SIG-M5 (cell line): ENCODE measurements at regions not wholly inside any gene's neighbourhood (a gene's known extent, or its start where the extent isn't known, plus 50 kb on each side); places are given as distances from the start of the nearest gene placed in this dataset.

ENCODE experiments used
- DNase-seq: peaks from one replicate; lab custom pipeline; 2025; lab: John Stamatoyannopoulos, UW

GRCh38 chr11:122523846-122524805 lies 131.4 kb upstream of the UBASH3B start:
- DNase-seq = peak; percentile 24

GRCh38 chr11:122521626-122522025 lies 133.9 kb upstream of the UBASH3B start:
- no peak for DNase-seq

GRCh38 chr11:122517403-122518379 lies 137.8 kb upstream of the UBASH3B start:
- DNase-seq = no peak

GRCh38 chr11:122516686-122517085 lies 138.8 kb upstream of the UBASH3B start:
- DNase-seq = no peak

- DNase-seq = no peak
Measured at GRCh38 chr11:122513997-122514396, 141.5 kb upstream of the UBASH3B start.

- no peak for DNase-seq
Measured at GRCh38 chr11:122513328-122513727, 142.2 kb upstream of the UBASH3B start.

GRCh38 chr11:122512688-122513087 lies 142.8 kb upstream of the UBASH3B start:
- DNase-seq = no peak

GRCh38 chr11:122509899-122510298 lies 145.6 kb upstream of the UBASH3B start:
- no peak for DNase-seq

GRCh38 chr11:122509091-122509490 lies 146.4 kb upstream of the UBASH3B start:
- DNase-seq = no peak

GRCh38 chr11:122505304-122506006 lies 150.1 kb upstream of the UBASH3B start:
- no peak for DNase-seq

- no peak for DNase-seq
Measured at GRCh38 chr11:122494221-122494620, 161.3 kb upstream of the UBASH3B start.

- no peak for DNase-seq
Measured at GRCh38 chr11:122491509-122491908, 164.0 kb upstream of the UBASH3B start.

- no peak for DNase-seq
Measured at GRCh38 chr11:122488892-122489706, 166.4 kb upstream of the UBASH3B start.

GRCh38 chr11:122487669-122488068 lies 167.9 kb upstream of the UBASH3B start:
- no peak for DNase-seq

- DNase-seq = no peak
Measured at GRCh38 chr11:122486793-122487495, 168.6 kb upstream of the UBASH3B start.

GRCh38 chr11:122478986-122479385 lies 176.5 kb upstream of the UBASH3B start:
- no peak for DNase-seq

GRCh38 chr11:122468965-122469364 lies 186.6 kb upstream of the UBASH3B start:
- no peak for DNase-seq

GRCh38 chr11:122463530-122463929 lies 192.0 kb upstream of the UBASH3B start:
- DNase-seq = no peak

GRCh38 chr11:122459064-122459463 lies 196.5 kb upstream of the UBASH3B start:
- no peak for DNase-seq

- DNase-seq = no peak
Measured at GRCh38 chr11:122453586-122453985, 201.9 kb upstream of the UBASH3B start.
